ENCODE measurements at regions not wholly inside any gene's neighbourhood (a gene's known extent, or its start where the extent isn't known, plus 50 kb on each side); places are given as distances from the start of the nearest gene placed in this dataset.

DNA sequence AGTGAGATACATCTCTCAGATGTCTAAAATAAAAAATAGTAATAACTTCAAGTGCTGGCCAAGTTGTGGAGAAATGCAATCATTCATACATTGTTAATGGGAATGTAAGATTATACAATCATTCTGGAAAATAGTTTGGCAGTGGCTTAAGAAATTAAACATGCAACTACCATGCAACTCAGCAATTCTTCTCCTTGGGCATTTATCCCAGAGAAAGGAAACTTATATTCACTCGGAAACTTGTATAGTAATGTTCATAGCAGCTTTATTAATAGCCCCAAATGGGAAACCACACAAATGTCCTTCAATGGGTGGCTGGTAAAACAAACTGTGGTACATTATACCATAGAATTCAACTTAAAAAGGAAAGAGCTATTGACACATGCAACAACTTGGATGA, 274.0 kb upstream of the SPRED2 start:
- intact Hi-C loops (cut with DNase I; ENCODE audit: low total_unique reads): no loop called here
- Histone ChIP-seq H3K4me1 (no peaks in the 10 kb centered on the region), H3K27ac (no peak overlapping the region), H3K9me3 (no peaks in the 10 kb centered on the region), H3K4me3 (no peak overlapping the region), H3K36me3 (ENCODE audit: low read depth, missing control alignments) (no peaks in the 10 kb centered on the region), H3K27me3 (no peaks in the 10 kb centered on the region)
- no peak for DNase-seq
- 94 to 96% methylated on average over 1 of the region's 1 CpG for WGBS, 2 donors
- no peak for TF ChIP-seq POLR2A (IDR thresholded peaks at IDR 0.05)
- TF ChIP-seq, protein P1, sequence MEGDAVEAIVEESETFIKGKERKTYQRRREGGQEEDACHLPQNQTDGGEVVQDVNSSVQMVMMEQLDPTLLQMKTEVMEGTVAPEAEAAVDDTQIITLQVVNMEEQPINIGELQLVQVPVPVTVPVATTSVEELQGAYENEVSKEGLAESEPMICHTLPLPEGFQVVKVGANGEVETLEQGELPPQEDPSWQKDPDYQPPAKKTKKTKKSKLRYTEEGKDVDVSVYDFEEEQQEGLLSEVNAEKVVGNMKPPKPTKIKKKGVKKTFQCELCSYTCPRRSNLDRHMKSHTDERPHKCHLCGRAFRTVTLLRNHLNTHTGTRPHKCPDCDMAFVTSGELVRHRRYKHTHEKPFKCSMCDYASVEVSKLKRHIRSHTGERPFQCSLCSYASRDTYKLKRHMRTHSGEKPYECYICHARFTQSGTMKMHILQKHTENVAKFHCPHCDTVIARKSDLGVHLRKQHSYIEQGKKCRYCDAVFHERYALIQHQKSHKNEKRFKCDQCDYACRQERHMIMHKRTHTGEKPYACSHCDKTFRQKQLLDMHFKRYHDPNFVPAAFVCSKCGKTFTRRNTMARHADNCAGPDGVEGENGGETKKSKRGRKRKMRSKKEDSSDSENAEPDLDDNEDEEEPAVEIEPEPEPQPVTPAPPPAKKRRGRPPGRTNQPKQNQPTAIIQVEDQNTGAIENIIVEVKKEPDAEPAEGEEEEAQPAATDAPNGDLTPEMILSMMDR (IDR thresholded peaks at IDR 0.05): no peak

- Histone ChIP-seq H3K9me3 (no peaks in the 10 kb centered on the region), H3K4me1 (no peaks in the 10 kb centered on the region), H3K4me3 (no peak overlapping the region), H3K27ac (no peak overlapping the region), H3K36me3 (ENCODE audit: low read depth, missing control alignments) (no peaks in the 10 kb centered on the region), H3K27me3 (no peaks in the 10 kb centered on the region)
- 87 to 89% methylated on average over 10 of the region's 10 CpGs for WGBS, 2 donors
- DNase-seq: no peak
- TF ChIP-seq, protein P1 (IDR thresholded peaks at IDR 0.05): no peak
- intact Hi-C loops (cut with DNase I; ENCODE audit: low total_unique reads): no loop called here
Measured at GRCh38 chr2:65701191-65701590, 268.8 kb upstream of the SPRED2 start.

- H3K9me3 ChIP-seq: no peaks in the 10 kb centered on the region
- intact Hi-C loops (cut with DNase I; ENCODE audit: low total_unique reads): no loop called here
- no peak for DNase-seq
- no peaks in the 10 kb centered on the region for H3K4me1 ChIP-seq
- 81 to 87% methylated on average over 7 of the region's 7 CpGs for WGBS, 2 donors
- TF ChIP-seq POLR2A (IDR thresholded peaks at IDR 0.05): no peak
- TF ChIP-seq, protein P1 (IDR thresholded peaks at IDR 0.05): no peak
- H3K27ac ChIP-seq: no peak overlapping the region
- no peak overlapping the region for H3K4me3 ChIP-seq
- H3K36me3 ChIP-seq (ENCODE audit: low read depth, missing control alignments): no peaks in the 10 kb centered on the region
- H3K27me3 ChIP-seq: no peaks in the 10 kb centered on the region
Measured at GRCh38 chr2:65700720-65701119, 268.3 kb upstream of the SPRED2 start.

DNA sequence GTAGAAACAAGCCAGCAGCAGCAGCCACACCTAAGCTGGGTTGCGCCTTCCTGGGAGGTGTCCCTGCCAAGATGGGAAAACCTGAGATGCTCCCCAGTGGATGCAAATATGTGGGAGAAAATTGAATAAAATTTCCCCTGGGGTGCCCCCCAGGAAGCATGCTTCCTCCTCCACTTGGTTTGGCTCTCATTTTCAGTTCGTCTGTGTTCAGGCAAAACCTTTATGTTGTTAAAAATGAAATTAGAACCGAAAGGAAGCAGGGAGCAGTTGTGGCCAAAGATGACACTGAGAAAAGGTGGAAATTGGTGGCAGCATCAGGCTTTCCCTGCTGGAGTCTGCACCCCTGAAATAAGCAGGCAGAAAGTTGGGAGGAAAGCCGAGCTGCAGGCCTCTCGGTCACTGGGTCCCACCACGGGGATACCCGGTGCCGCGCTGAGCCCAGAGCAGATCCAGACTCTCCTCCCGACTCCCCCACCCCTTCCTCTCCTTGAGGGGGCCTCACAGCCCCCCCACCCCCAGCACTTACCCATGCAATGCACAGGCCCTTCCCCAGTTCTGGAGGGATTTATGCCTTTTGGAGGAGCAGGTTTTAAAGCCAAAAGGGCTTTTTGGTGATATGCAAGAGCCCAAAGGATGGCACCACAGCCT, 267.7 kb upstream of the SPRED2 start:
- no peak for DNase-seq
- 76 to 85% methylated on average over 10 of the region's 10 CpGs for WGBS, 2 donors
- intact Hi-C loops (cut with DNase I; ENCODE audit: low total_unique reads): no loop called here
- no peaks in the 10 kb centered on the region for H3K27me3 ChIP-seq
- no peak for TF ChIP-seq POLR2A (IDR thresholded peaks at IDR 0.05)
- TF ChIP-seq, protein P1 (IDR thresholded peaks at IDR 0.05): no peak
- no peaks in the 10 kb centered on the region for H3K4me1 ChIP-seq
- no peak overlapping the region for H3K27ac ChIP-seq
- no peaks in the 10 kb centered on the region for H3K36me3 ChIP-seq (ENCODE audit: low read depth, missing control alignments)
- no peaks in the 10 kb centered on the region for H3K9me3 ChIP-seq
- no peak overlapping the region for H3K4me3 ChIP-seq

- TF ChIP-seq, protein P1 (IDR thresholded peaks at IDR 0.05): no peak
- no peak for TF ChIP-seq POLR2A (IDR thresholded peaks at IDR 0.05)
- Histone ChIP-seq H3K27ac (no peak overlapping the region), H3K4me3 (no peak overlapping the region), H3K4me1 (no peaks in the 10 kb centered on the region), H3K9me3 (no peaks in the 10 kb centered on the region), H3K36me3 (ENCODE audit: low read depth, missing control alignments) (no peaks in the 10 kb centered on the region), H3K27me3 (no peaks in the 10 kb centered on the region)
- intact Hi-C loops (cut with DNase I; ENCODE audit: low total_unique reads): no loop called here
- WGBS, 2 donors: 84 to 90% methylated on average over 5 of the region's 5 CpGs
- no peak for DNase-seq
Measured at GRCh38 chr2:65691816-65692215, 259.4 kb upstream of the SPRED2 start.
